Esophagus squamous epithelium (tissue), 4 donors: ENCODE measurements at regions not wholly inside any gene's neighbourhood (a gene's known extent, or its start where the extent isn't known, plus 50 kb on each side); places are given as distances from the start of the nearest gene placed in this dataset.

Experiments used
- POLR2A ChIP-seq, 4 donors: fragments of 450-650 bp; IDR thresholded peaks; one replicate each; pipeline ENCODE4 v1.6.1; 2017; ENCODE audit warnings: antibody characterized with exemption in 4 of 4, mild to moderate bottlenecking in 4 of 4, moderate library complexity in 3 of 4
- TF ChIP-seq, protein P1 (sequence below), 6 experiments: fragments of 450-650 bp in 4 of 6; fragments of 200-600 bp in 2 of 6; sonication (generic) in 2 of 6; IDR thresholded peaks; one replicate each; pipeline ENCODE4 v1.5.1; 2016 to 2019; ENCODE audit warnings: antibody characterized with exemption in 6 of 6, mild to moderate bottlenecking in 4 of 6, moderate library complexity in 4 of 6

DNA sequence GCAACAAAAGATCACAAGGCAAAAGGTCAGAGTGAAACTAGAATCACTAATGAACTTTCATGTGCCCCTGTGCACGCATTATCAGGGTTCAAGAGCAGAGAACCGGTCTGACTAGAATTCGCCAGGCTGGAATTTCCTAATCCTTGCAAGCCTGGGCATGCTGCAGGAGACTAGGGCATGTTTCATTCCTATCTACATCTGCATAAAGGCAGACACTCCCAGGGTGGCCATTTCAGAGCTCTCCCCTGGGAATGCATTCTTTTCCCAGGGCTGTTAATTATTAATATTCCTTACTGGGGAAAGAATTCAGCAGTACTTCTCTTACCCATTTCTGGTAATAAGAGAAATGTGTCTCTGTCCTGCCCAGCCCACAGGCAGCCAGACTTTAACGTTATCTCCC, 90.5 kb downstream of the CDC14C start:
- TF ChIP-seq, protein P1, sequence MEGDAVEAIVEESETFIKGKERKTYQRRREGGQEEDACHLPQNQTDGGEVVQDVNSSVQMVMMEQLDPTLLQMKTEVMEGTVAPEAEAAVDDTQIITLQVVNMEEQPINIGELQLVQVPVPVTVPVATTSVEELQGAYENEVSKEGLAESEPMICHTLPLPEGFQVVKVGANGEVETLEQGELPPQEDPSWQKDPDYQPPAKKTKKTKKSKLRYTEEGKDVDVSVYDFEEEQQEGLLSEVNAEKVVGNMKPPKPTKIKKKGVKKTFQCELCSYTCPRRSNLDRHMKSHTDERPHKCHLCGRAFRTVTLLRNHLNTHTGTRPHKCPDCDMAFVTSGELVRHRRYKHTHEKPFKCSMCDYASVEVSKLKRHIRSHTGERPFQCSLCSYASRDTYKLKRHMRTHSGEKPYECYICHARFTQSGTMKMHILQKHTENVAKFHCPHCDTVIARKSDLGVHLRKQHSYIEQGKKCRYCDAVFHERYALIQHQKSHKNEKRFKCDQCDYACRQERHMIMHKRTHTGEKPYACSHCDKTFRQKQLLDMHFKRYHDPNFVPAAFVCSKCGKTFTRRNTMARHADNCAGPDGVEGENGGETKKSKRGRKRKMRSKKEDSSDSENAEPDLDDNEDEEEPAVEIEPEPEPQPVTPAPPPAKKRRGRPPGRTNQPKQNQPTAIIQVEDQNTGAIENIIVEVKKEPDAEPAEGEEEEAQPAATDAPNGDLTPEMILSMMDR (IDR thresholded peaks at IDR 0.05) = no peak
- no peak for TF ChIP-seq POLR2A (IDR thresholded peaks at IDR 0.05)
